Panc1 (cell line): ENCODE measurements at regions not wholly inside any gene's neighbourhood (a gene's known extent, or its start where the extent isn't known, plus 50 kb on each side); places are given as distances from the start of the nearest gene placed in this dataset.

Experiments
- POLR2AphosphoS5 ChIP-seq: IDR thresholded peaks from 2 replicates; pipeline ENCODE4 v1.6.1; 2012; ENCODE audit warnings: mild to moderate bottlenecking, low read depth, low read length, moderate library complexity
- SIN3A ChIP-seq: IDR thresholded peaks from 2 replicates; pipeline ENCODE4 v1.6.1; 2012; ENCODE audit warnings: low read depth, mild to moderate bottlenecking, low read length, moderate library complexity, borderline replicate concordance; ENCODE audit not compliant: insufficient read depth
- TF ChIP-seq, protein P1 (sequence below): fragments of 450-650 bp; IDR thresholded peaks from 2 replicates; pipeline ENCODE4 v1.5.1; 2017; ENCODE audit warnings: mild to moderate bottlenecking
- TF ChIP-seq, protein P2 (sequence below), 2 experiments: IDR thresholded peaks; 2 replicates each; pipeline ENCODE4 v1.6.1; 2011 to 2012; ENCODE audit warnings: low read depth in 2 of 2, control low read depth in 1 of 2, low read length in 1 of 2, mild to moderate bottlenecking in 1 of 2, moderate library complexity in 1 of 2; ENCODE audit not compliant: insufficient read depth in 1 of 2

GRCh38 chr5:147093138-147093537 lies 141.7 kb upstream of the STK32A start:
- TF ChIP-seq, protein P1, sequence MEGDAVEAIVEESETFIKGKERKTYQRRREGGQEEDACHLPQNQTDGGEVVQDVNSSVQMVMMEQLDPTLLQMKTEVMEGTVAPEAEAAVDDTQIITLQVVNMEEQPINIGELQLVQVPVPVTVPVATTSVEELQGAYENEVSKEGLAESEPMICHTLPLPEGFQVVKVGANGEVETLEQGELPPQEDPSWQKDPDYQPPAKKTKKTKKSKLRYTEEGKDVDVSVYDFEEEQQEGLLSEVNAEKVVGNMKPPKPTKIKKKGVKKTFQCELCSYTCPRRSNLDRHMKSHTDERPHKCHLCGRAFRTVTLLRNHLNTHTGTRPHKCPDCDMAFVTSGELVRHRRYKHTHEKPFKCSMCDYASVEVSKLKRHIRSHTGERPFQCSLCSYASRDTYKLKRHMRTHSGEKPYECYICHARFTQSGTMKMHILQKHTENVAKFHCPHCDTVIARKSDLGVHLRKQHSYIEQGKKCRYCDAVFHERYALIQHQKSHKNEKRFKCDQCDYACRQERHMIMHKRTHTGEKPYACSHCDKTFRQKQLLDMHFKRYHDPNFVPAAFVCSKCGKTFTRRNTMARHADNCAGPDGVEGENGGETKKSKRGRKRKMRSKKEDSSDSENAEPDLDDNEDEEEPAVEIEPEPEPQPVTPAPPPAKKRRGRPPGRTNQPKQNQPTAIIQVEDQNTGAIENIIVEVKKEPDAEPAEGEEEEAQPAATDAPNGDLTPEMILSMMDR = no peak
- TF ChIP-seq, protein P2, sequence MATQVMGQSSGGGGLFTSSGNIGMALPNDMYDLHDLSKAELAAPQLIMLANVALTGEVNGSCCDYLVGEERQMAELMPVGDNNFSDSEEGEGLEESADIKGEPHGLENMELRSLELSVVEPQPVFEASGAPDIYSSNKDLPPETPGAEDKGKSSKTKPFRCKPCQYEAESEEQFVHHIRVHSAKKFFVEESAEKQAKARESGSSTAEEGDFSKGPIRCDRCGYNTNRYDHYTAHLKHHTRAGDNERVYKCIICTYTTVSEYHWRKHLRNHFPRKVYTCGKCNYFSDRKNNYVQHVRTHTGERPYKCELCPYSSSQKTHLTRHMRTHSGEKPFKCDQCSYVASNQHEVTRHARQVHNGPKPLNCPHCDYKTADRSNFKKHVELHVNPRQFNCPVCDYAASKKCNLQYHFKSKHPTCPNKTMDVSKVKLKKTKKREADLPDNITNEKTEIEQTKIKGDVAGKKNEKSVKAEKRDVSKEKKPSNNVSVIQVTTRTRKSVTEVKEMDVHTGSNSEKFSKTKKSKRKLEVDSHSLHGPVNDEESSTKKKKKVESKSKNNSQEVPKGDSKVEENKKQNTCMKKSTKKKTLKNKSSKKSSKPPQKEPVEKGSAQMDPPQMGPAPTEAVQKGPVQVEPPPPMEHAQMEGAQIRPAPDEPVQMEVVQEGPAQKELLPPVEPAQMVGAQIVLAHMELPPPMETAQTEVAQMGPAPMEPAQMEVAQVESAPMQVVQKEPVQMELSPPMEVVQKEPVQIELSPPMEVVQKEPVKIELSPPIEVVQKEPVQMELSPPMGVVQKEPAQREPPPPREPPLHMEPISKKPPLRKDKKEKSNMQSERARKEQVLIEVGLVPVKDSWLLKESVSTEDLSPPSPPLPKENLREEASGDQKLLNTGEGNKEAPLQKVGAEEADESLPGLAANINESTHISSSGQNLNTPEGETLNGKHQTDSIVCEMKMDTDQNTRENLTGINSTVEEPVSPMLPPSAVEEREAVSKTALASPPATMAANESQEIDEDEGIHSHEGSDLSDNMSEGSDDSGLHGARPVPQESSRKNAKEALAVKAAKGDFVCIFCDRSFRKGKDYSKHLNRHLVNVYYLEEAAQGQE (IDR thresholded peaks at IDR 0.05; ENCODE audit: insufficient read depth in 1 of 2, low read depth in 2 of 2, low read length in 1 of 2) = no peak
- TF ChIP-seq POLR2AphosphoS5 (no peak), SIN3A (no peak)
